ENCODE measurements at regions not wholly inside any gene's neighbourhood (a gene's known extent, or its start where the extent isn't known, plus 50 kb on each side); places are given as distances from the start of the nearest gene placed in this dataset.

GRCh38 chr10:4673279-4674040 lies 152.5 kb upstream of the AKR1E2 start:
- no peak for TF ChIP-seq EZH2phosphoT487 (IDR thresholded peaks at IDR 0.05; ENCODE audit: borderline replicate concordance, low read length)
- no peak for TF ChIP-seq CTCF (conservative IDR thresholded peaks at IDR 0.05; ENCODE audit: low read depth, low read length)

All from PC-3 (cell line).